Endothelial cell of umbilical vein (primary cell): ENCODE measurements at regions not wholly inside any gene's neighbourhood (a gene's known extent, or its start where the extent isn't known, plus 50 kb on each side); places are given as distances from the start of the nearest gene placed in this dataset.

Source experiments
- BruUV-seq: library from RNA; stranded (reverse); fragments of 400-500 nt; replicated peaks from 2 replicates; lab custom pipeline; 2021; lab: Mats Ljungman, UMichigan
- CTCF ChIA-PET: fragments of 300-600, 350-600 bp; sonication (Branson Sonifier 250); formaldehyde crosslinking; loops from one replicate; lab custom pipeline; 2021; ENCODE audit warnings: antibody characterized with exemption, inconsistent platforms; lab: Charles Lee
- POLR2A ChIA-PET: fragments of 300-600, 350-600 bp; sonication (Branson Sonifier 250); formaldehyde crosslinking; loops from one replicate; lab custom pipeline; 2021; ENCODE audit warnings: antibody characterized with exemption, inconsistent platforms; lab: Charles Lee
- DNase-seq: peaks from one replicate; pipeline ENCODE4 v3.0.0-alpha.2; 2011; ENCODE audit warnings: low read depth, low spot score
- FAIRE-seq: peaks from 2 replicates; lab custom pipeline; 2011; peaks lifted over from hg19 to GRCh38; lab: Jason Lieb, UNC
- H2AFZ ChIP-seq: 2 replicates; pipeline ENCODE4 v1.6.0; 2012; ENCODE audit warnings: low read depth, low read length, control low read depth, inconsistent platforms
- H3K27ac ChIP-seq: 2 replicates; pipeline ENCODE4 v1.5.1; 2011; ENCODE audit warnings: low read depth, mild to moderate bottlenecking, control low read depth, low read length, moderate library complexity; ENCODE audit not compliant: insufficient read depth
- H3K27me3 ChIP-seq, 2 experiments: 2 replicates each; pipeline versions ENCODE4 v1.6.0 to v1.6.1; 2011; ENCODE audit warnings: low read length in 2 of 2, mixed read lengths in 1 of 2; ENCODE audit not compliant: control insufficient read depth in 2 of 2, insufficient read depth in 2 of 2
- H3K36me3 ChIP-seq, 2 experiments: 2 replicates in 1 of 2; 3 replicates in 1 of 2; pipeline ENCODE4 v1.5.1; 2011; ENCODE audit warnings: low read length in 2 of 2, mild to moderate bottlenecking in 1 of 2, moderate library complexity in 1 of 2; ENCODE audit not compliant: control insufficient read depth in 2 of 2, insufficient read depth in 2 of 2; ENCODE audit errors: extremely low read depth in 1 of 2
- H3K4me1 ChIP-seq: 3 replicates; pipeline ENCODE4 v1.5.1; 2011; ENCODE audit warnings: mild to moderate bottlenecking, low read length; ENCODE audit not compliant: control insufficient read depth, insufficient read depth; ENCODE audit errors: extremely low read depth
- H3K4me2 ChIP-seq: 2 replicates; pipeline ENCODE4 v1.6.1; 2011; ENCODE audit warnings: low read length, control low read depth, mixed read lengths; ENCODE audit not compliant: insufficient read depth
- H3K4me3 ChIP-seq, 3 experiments: fragments of 200-600 bp in 1 of 3; sonication (generic), shearing (Covaris generic) in 1 of 3; replicated peaks in 1 of 3; 2 replicates each; pipeline ENCODE4 v1.5.1; 2011 to 2016; ENCODE audit warnings: control low read depth in 3 of 3, low read length in 3 of 3, mild to moderate bottlenecking in 2 of 3, inconsistent platforms in 1 of 3, low read depth in 1 of 3, moderate library complexity in 1 of 3; ENCODE audit not compliant: insufficient read depth in 1 of 3
- H3K79me2 ChIP-seq: 2 replicates; pipeline ENCODE4 v1.6.0; 2012; ENCODE audit warnings: low read length, inconsistent platforms; ENCODE audit not compliant: control insufficient read depth, insufficient read depth
- H3K9ac ChIP-seq: replicated peaks from 2 replicates; pipeline ENCODE3; 2011; ENCODE audit warnings: low read length, control low read depth; ENCODE audit not compliant: insufficient read depth; ENCODE audit errors: extremely low read depth
- H3K9me1 ChIP-seq: replicated peaks from 3 replicates; pipeline ENCODE4 v1.6.0; 2011; ENCODE audit warnings: mild to moderate bottlenecking, low read length; ENCODE audit not compliant: control insufficient read depth, insufficient read depth; ENCODE audit errors: extremely low read depth
- H3K9me3 ChIP-seq: replicated peaks from 2 replicates; pipeline ENCODE4 v1.5.1; 2012; ENCODE audit warnings: low read length, inconsistent platforms; ENCODE audit not compliant: control insufficient read depth, insufficient read depth
- H4K20me1 ChIP-seq: replicated peaks from 2 replicates; pipeline ENCODE3; 2011; ENCODE audit warnings: mild to moderate bottlenecking, low read length; ENCODE audit not compliant: control insufficient read depth, insufficient read depth; ENCODE audit errors: extremely low read depth
- EZH2 ChIP-seq: IDR thresholded peaks from 2 replicates; pipeline ENCODE4 v1.6.1; 2012; ENCODE audit warnings: borderline replicate concordance, low read depth, mild to moderate bottlenecking, moderate library complexity, low read length, inconsistent platforms; ENCODE audit not compliant: severe bottlenecking
- FOS ChIP-seq: IDR thresholded peaks from 2 replicates; pipeline ENCODE4 v1.6.1; 2011; ENCODE audit warnings: mild to moderate bottlenecking, low read length, moderate library complexity, borderline replicate concordance; ENCODE audit not compliant: insufficient read depth
- GATA2 ChIP-seq: IDR thresholded peaks from 2 replicates; pipeline ENCODE4 v1.7.0; 2011; ENCODE audit warnings: low read depth, mild to moderate bottlenecking, moderate library complexity, mixed read lengths, low read length; ENCODE audit not compliant: insufficient read length, insufficient read depth
- JUN ChIP-seq: IDR thresholded peaks from 2 replicates; pipeline ENCODE4 v1.6.1; 2011; ENCODE audit warnings: borderline replicate concordance, low read depth; ENCODE audit not compliant: insufficient read length, insufficient read depth
- MAX ChIP-seq: IDR thresholded peaks from 2 replicates; pipeline ENCODE4 v1.6.1; 2011; ENCODE audit not compliant: insufficient read depth, insufficient read length
- MYC ChIP-seq: IDR thresholded peaks from one replicate; pipeline ENCODE4 v1.6.1; 2011; ENCODE audit warnings: mild to moderate bottlenecking, low read depth, low read length
- POLR2A ChIP-seq: IDR thresholded peaks from 2 replicates; pipeline ENCODE4 v1.6.1; 2012; ENCODE audit warnings: low read depth, mild to moderate bottlenecking, control low read depth, low read length
- POLR2AphosphoS5 ChIP-seq: IDR thresholded peaks from 2 replicates; pipeline ENCODE4 v1.6.1; 2012; ENCODE audit warnings: low read depth, mild to moderate bottlenecking, control low read depth, low read length, moderate library complexity; ENCODE audit not compliant: insufficient read depth
- dilution Hi-C: fragments of 300-500 bp; cut with MboI; formaldehyde crosslinking; loops from one replicate; pipeline ENCODE4 v1.15.0; 2019; ENCODE audit warnings: low sequenced_read_pairs; ENCODE audit not compliant: extremely low pct_ligation_motif_present
- intact Hi-C: fragments of 100-400 bp; cut with micrococcal nuclease; formaldehyde crosslinking; loops from one replicate; pipeline ENCODE4 v1.10.0; 2022

DNA sequence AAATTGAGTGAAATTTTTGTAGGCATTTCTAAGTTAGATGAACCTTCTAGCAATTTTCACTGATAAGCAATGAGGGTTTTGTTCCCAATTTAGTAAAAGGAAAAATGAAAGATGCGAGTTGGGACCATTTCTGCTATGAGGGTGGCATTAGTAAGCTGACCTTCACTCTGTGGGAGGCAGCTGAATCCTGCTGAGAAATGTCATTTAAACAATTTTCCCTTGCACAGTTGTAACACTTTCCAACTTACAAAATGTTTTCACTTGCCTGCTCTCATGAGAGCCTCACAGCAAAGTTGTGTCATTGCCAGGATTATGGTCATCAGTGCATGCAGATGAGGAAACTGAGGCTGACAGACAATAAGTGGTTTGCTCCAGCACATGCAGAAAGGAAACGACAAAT is 527.7 kb downstream of the TNS1 start:
- DNase-seq: no peak
- no peak overlapping the region for H3K4me2 ChIP-seq
- intact Hi-C loops: no loop called here
- POLR2A ChIA-PET: no interaction called here
- CTCF ChIA-PET: no interaction called here
- no peak for FAIRE-seq
- H3K36me3 ChIP-seq: no peaks in the 10 kb centered on the region
- H3K27ac ChIP-seq: no peak overlapping the region
- no peaks in the 10 kb centered on the region for H3K9me3 ChIP-seq
- H3K9me1 ChIP-seq: no peaks in the 10 kb centered on the region
- no TSS peak for BruUV-seq
- dilution Hi-C loops: loop anchor here (25.0 kb wide), 1 partner anchor 313 kb away; no protein-coding TSS in a partner anchor
- TF ChIP-seq POLR2A (no peak), POLR2AphosphoS5 (no peak), MYC (no peak), MAX (no peak), GATA2 (no peak), EZH2 (no peak), JUN (no peak), FOS (no peak)
- no peak overlapping the region for H2AFZ ChIP-seq
- no peak overlapping the region for H3K4me3 ChIP-seq
- H3K27me3 ChIP-seq: no peaks in the 10 kb centered on the region
- no peaks in the 10 kb centered on the region for H3K4me1 ChIP-seq
- H4K20me1 ChIP-seq: no peaks in the 10 kb centered on the region
- H3K9ac ChIP-seq: no peak overlapping the region
- no peaks in the 10 kb centered on the region for H3K79me2 ChIP-seq

DNA sequence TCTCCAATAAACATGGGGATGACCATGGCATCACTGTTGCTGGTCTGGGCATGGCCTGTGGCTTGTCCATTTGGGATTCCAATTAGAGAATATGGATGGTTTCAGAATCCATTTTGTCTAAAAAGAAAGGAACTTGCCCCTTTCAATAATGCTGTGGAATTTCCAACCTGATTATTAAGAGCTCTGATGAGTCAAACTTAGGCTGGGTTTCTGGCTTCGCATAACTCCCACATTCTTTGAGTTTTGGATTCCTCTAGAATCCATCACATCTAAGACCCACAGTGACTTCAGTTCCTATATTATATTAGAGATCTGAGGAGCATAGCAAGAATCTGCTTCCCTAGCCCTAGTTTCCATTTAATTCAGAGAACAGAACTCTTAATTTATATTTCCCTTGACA is 531.5 kb downstream of the TNS1 start:
- POLR2A ChIA-PET: no interaction called here
- intact Hi-C loops (no loop called here), dilution Hi-C loops (no loop called here)
- Histone ChIP-seq H3K9me1 (no peaks in the 10 kb centered on the region), H3K9me3 (no peaks in the 10 kb centered on the region), H3K36me3 (no peaks in the 10 kb centered on the region), H3K4me2 (no peak overlapping the region), H3K4me1 (no peaks in the 10 kb centered on the region), H4K20me1 (no peaks in the 10 kb centered on the region), H2AFZ (no peak overlapping the region), H3K27ac (no peak overlapping the region), H3K27me3 (no peaks in the 10 kb centered on the region), H3K79me2 (no peaks in the 10 kb centered on the region), H3K4me3 (no peak overlapping the region), H3K9ac (no peak overlapping the region)
- CTCF ChIA-PET: no interaction called here
- no TSS peak for BruUV-seq
- DNase-seq: no peak
- no peak for FAIRE-seq
- TF ChIP-seq JUN (no peak), POLR2AphosphoS5 (no peak), MYC (no peak), FOS (no peak)
